NCI-H748 treated with DMSO at 0.1 percent for 48 hours (cell line): ENCODE measurements at regions not wholly inside any gene's neighbourhood (a gene's known extent, or its start where the extent isn't known, plus 50 kb on each side); places are given as distances from the start of the nearest gene placed in this dataset.
"Not testable (repeated sequence)": the region's sequence is repeated elsewhere in the genome, so short reads cannot be mapped to it uniquely, and the experiment has no call there.

Experiments used
- DNase-seq: peaks from one replicate; lab custom pipeline; 2025; lab: John Stamatoyannopoulos, UW

GRCh38 chr9:102728946-102729345, 266.2 kb upstream of the CYLC2 start:
- DNase-seq = no peak

GRCh38 chr9:102714184-102714583, 280.9 kb upstream of the CYLC2 start:
- no peak for DNase-seq

GRCh38 chr9:102712910-102713309, 282.2 kb upstream of the CYLC2 start:
- DNase-seq = not testable (repeated sequence)

- no peak for DNase-seq
Measured at GRCh38 chr9:102700936-102701335, 294.2 kb upstream of the CYLC2 start.

GRCh38 chr9:102669220-102669619, 325.9 kb upstream of the CYLC2 start:
- no peak for DNase-seq

- DNase-seq = no peak
Measured at GRCh38 chr9:102652471-102652870, 342.7 kb upstream of the CYLC2 start.

- DNase-seq = no peak
Measured at GRCh38 chr9:102650896-102651295, 344.2 kb upstream of the CYLC2 start.

- DNase-seq = no peak
Measured at GRCh38 chr9:102642651-102643050, 352.5 kb upstream of the CYLC2 start.

- peak; percentile 25 for DNase-seq
Measured at GRCh38 chr9:102631559-102631958, 363.6 kb upstream of the CYLC2 start.

GRCh38 chr9:102609461-102609860, 385.7 kb upstream of the CYLC2 start:
- DNase-seq = no peak

GRCh38 chr9:102603198-102604195, 391.6 kb upstream of the CYLC2 start:
- DNase-seq = not testable (repeated sequence)

- no peak for DNase-seq
Measured at GRCh38 chr9:102594241-102594640, 400.9 kb upstream of the CYLC2 start.

- DNase-seq = peak; percentile 76
Measured at GRCh38 chr9:102587281-102587680, 407.9 kb upstream of the CYLC2 start.

GRCh38 chr9:102569436-102569835, 425.7 kb upstream of the CYLC2 start:
- no peak for DNase-seq

- DNase-seq = no peak
Measured at GRCh38 chr9:102551346-102551745, 443.8 kb upstream of the CYLC2 start.

GRCh38 chr9:102550886-102551285, 444.2 kb upstream of the CYLC2 start:
- DNase-seq = no peak

- DNase-seq = no peak
Measured at GRCh38 chr9:102550266-102550665, 444.9 kb upstream of the CYLC2 start.

- DNase-seq = no peak
Measured at GRCh38 chr9:102534031-102534430, 461.1 kb upstream of the CYLC2 start.

GRCh38 chr9:102521097-102521755, 473.9 kb upstream of the CYLC2 start:
- no peak for DNase-seq

- no peak for DNase-seq
Measured at GRCh38 chr9:102519423-102519822, 475.7 kb upstream of the CYLC2 start.

- DNase-seq = peak; percentile 76
Measured at GRCh38 chr9:102518324-102518723, 476.8 kb upstream of the CYLC2 start.

- DNase-seq = peak; percentile 18
Measured at GRCh38 chr9:102514541-102514940, 480.6 kb upstream of the CYLC2 start.

GRCh38 chr9:102507044-102507687, 488.0 kb upstream of the CYLC2 start:
- no peak for DNase-seq
